PC-9 (cell line): ENCODE measurements at regions not wholly inside any gene's neighbourhood (a gene's known extent, or its start where the extent isn't known, plus 50 kb on each side); places are given as distances from the start of the nearest gene placed in this dataset.

Experiments used
- CTCF ChIP-seq: fragments of 200-600 bp; sonication (generic); conservative IDR thresholded peaks from 2 replicates; pipeline ENCODE4 v1.6.1; 2017; ENCODE audit warnings: mixed run types, antibody characterized with exemption, mild to moderate bottlenecking, moderate library complexity
- EZH2 ChIP-seq: fragments of 200-600 bp; sonication (generic); IDR thresholded peaks from 2 replicates; pipeline ENCODE4 v1.8.0; 2017; ENCODE audit warnings: antibody characterized with exemption, low read depth

GRCh38 chr11:25271301-25271700 lies 774.4 kb downstream of the LUZP2 start:
- TF ChIP-seq CTCF (no peak), EZH2 (no peak)
